ENCODE measurements at regions not wholly inside any gene's neighbourhood (a gene's known extent, or its start where the extent isn't known, plus 50 kb on each side); places are given as distances from the start of the nearest gene placed in this dataset.
"Not testable (repeated sequence)": the region's sequence is repeated elsewhere in the genome, so short reads cannot be mapped to it uniquely, and the experiment has no call there.

DNA sequence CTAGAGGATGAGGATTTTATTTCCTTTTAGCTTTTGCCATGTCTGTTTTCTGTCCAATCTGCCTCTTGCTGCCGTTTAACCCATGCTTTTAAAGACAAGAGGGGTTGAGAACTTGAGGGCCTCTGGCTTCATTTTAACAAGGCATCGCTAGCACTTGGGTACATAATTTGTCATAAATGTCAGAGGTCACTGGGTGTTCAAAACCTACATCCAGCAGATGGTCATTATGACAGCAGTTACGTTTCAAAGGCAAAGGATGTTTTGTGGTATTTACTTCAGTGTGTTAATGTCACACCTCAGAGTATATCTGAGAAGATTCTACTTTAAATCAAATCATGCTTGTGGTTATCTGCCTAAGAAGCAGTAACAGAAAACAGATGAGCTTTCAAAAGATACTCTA lies 918.3 kb downstream of the NR2F1-AS1 start:
- H3K4me1 ChIP-seq (ENCODE audit: control insufficient read depth, extremely low read depth, insufficient read depth, low read length): no peaks in the 10 kb centered on the region
- no peaks in the 10 kb centered on the region for H3K9me3 ChIP-seq (replicated peaks; ENCODE audit: control insufficient read depth, insufficient read depth, low read length)
- CTCF ChIA-PET: no interaction called here
- no peak overlapping the region for H3K9ac ChIP-seq (replicated peaks; ENCODE audit: extremely low read depth, insufficient read depth, low read length)
- no peak for FAIRE-seq
- DNase-seq (ENCODE audit: low read depth, low spot score): no peak
- no peaks in the 10 kb centered on the region for H3K79me2 ChIP-seq (ENCODE audit: control insufficient read depth, insufficient read depth, low read length)
- no peak overlapping the region for H3K4me2 ChIP-seq (ENCODE audit: insufficient read depth, low read length)
- dilution Hi-C loops (cut with MboI; ENCODE audit: extremely low pct_ligation_motif_present, low sequenced_read_pairs): no loop called here
- POLR2A ChIA-PET: no interaction called here
- H3K4me3 ChIP-seq (replicated peaks in 1 of 3; ENCODE audit: insufficient read depth in 1 of 3, low read depth in 1 of 3, low read length in 3 of 3): no peak overlapping the region
- peaks cover 2% of the 10 kb centered on the region for H3K9me1 ChIP-seq (replicated peaks; ENCODE audit: control insufficient read depth, extremely low read depth, insufficient read depth, low read length)
- H4K20me1 ChIP-seq (replicated peaks; ENCODE audit: control insufficient read depth, extremely low read depth, insufficient read depth, low read length): no peaks in the 10 kb centered on the region
- H3K27me3 ChIP-seq (ENCODE audit: control insufficient read depth in 2 of 2, insufficient read depth in 2 of 2, low read length in 2 of 2): no peaks in the 10 kb centered on the region
- intact Hi-C loops (cut with micrococcal nuclease): no loop called here
- TF ChIP-seq GATA2 (IDR thresholded peaks at IDR 0.05; ENCODE audit: insufficient read depth, insufficient read length, low read depth, low read length) (no peak), JUN (IDR thresholded peaks at IDR 0.05; ENCODE audit: borderline replicate concordance, insufficient read depth, insufficient read length, low read depth) (no peak), POLR2AphosphoS5 (IDR thresholded peaks at IDR 0.05; ENCODE audit: insufficient read depth, low read depth, low read length) (no peak), MYC (IDR thresholded peaks at IDR 0.05; ENCODE audit: low read depth, low read length) (no peak), POLR2A (IDR thresholded peaks at IDR 0.05; ENCODE audit: low read depth, low read length) (no peak), EZH2 (IDR thresholded peaks at IDR 0.05; ENCODE audit: borderline replicate concordance, low read depth, low read length, severe bottlenecking) (no peak)
- H2AFZ ChIP-seq (ENCODE audit: low read depth, low read length): no peak overlapping the region
- H3K36me3 ChIP-seq (ENCODE audit: control insufficient read depth in 2 of 2, extremely low read depth in 1 of 2, insufficient read depth in 2 of 2, low read length in 2 of 2): no peaks in the 10 kb centered on the region
- H3K27ac ChIP-seq (ENCODE audit: insufficient read depth, low read depth, low read length): no peak overlapping the region
- no TSS peak for BruUV-seq (replicated peaks)

DNA sequence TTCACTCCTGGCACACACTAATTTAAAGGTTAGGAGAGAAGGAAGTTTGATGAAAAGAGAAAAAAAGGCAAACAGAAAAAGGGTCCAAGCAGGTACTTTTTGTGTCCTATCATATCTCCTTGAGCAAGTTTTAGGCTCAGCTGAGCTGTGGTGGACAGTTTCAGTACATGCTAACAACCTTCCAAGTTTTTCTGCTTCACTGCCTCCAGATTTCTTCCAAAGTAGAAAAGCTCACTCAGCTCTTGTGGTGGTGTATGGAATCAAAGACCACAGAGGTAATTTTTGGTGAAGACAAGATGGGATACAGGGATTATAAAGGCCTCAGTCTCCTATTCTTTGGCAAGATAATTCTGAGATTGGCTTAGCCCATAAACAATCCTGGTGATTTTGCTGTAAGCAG lies 921.8 kb downstream of the NR2F1-AS1 start:
- FAIRE-seq (no peak), DNase-seq (ENCODE audit: low read depth, low spot score) (no peak)
- POLR2A ChIA-PET: no interaction called here
- H3K4me3 ChIP-seq (replicated peaks in 1 of 3; ENCODE audit: insufficient read depth in 1 of 3, low read depth in 1 of 3, low read length in 3 of 3): no peak overlapping the region
- dilution Hi-C loops (cut with MboI; ENCODE audit: extremely low pct_ligation_motif_present, low sequenced_read_pairs) (no loop called here), intact Hi-C loops (cut with micrococcal nuclease) (no loop called here)
- peaks cover 2% of the 10 kb centered on the region for H3K9me1 ChIP-seq (replicated peaks; ENCODE audit: control insufficient read depth, extremely low read depth, insufficient read depth, low read length)
- no peak overlapping the region for H3K9ac ChIP-seq (replicated peaks; ENCODE audit: extremely low read depth, insufficient read depth, low read length)
- no peak overlapping the region for H3K4me2 ChIP-seq (ENCODE audit: insufficient read depth, low read length)
- TF ChIP-seq POLR2A (IDR thresholded peaks at IDR 0.05; ENCODE audit: low read depth, low read length) (no peak), POLR2AphosphoS5 (IDR thresholded peaks at IDR 0.05; ENCODE audit: insufficient read depth, low read depth, low read length) (no peak), MYC (IDR thresholded peaks at IDR 0.05; ENCODE audit: low read depth, low read length) (no peak), GATA2 (IDR thresholded peaks at IDR 0.05; ENCODE audit: insufficient read depth, insufficient read length, low read depth, low read length) (no peak), FOS (IDR thresholded peaks at IDR 0.05; ENCODE audit: borderline replicate concordance, insufficient read depth, low read length) (no peak), EZH2 (IDR thresholded peaks at IDR 0.05; ENCODE audit: borderline replicate concordance, low read depth, low read length, severe bottlenecking) (no peak), JUN (IDR thresholded peaks at IDR 0.05; ENCODE audit: borderline replicate concordance, insufficient read depth, insufficient read length, low read depth) (no peak)
- TF ChIP-seq, protein P1, sequence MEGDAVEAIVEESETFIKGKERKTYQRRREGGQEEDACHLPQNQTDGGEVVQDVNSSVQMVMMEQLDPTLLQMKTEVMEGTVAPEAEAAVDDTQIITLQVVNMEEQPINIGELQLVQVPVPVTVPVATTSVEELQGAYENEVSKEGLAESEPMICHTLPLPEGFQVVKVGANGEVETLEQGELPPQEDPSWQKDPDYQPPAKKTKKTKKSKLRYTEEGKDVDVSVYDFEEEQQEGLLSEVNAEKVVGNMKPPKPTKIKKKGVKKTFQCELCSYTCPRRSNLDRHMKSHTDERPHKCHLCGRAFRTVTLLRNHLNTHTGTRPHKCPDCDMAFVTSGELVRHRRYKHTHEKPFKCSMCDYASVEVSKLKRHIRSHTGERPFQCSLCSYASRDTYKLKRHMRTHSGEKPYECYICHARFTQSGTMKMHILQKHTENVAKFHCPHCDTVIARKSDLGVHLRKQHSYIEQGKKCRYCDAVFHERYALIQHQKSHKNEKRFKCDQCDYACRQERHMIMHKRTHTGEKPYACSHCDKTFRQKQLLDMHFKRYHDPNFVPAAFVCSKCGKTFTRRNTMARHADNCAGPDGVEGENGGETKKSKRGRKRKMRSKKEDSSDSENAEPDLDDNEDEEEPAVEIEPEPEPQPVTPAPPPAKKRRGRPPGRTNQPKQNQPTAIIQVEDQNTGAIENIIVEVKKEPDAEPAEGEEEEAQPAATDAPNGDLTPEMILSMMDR (IDR thresholded peaks at IDR 0.05; ENCODE audit: extremely low read depth in 1 of 2, insufficient read depth in 1 of 2, low read depth in 1 of 2, low read length in 2 of 2): no peak
- TF ChIP-seq, protein P2, sequence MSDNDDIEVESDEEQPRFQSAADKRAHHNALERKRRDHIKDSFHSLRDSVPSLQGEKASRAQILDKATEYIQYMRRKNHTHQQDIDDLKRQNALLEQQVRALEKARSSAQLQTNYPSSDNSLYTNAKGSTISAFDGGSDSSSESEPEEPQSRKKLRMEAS (IDR thresholded peaks at IDR 0.05; ENCODE audit: insufficient read depth, insufficient read length): no peak
- H3K4me1 ChIP-seq (ENCODE audit: control insufficient read depth, extremely low read depth, insufficient read depth, low read length): no peaks in the 10 kb centered on the region
- CTCF ChIA-PET: no interaction called here
- no peaks in the 10 kb centered on the region for H4K20me1 ChIP-seq (replicated peaks; ENCODE audit: control insufficient read depth, extremely low read depth, insufficient read depth, low read length)
- no peaks in the 10 kb centered on the region for H3K27me3 ChIP-seq (ENCODE audit: control insufficient read depth in 2 of 2, insufficient read depth in 2 of 2, low read length in 2 of 2)
- H3K9me3 ChIP-seq (replicated peaks; ENCODE audit: control insufficient read depth, insufficient read depth, low read length): no peaks in the 10 kb centered on the region
- no TSS peak for BruUV-seq (replicated peaks)
- H3K27ac ChIP-seq (ENCODE audit: insufficient read depth, low read depth, low read length): no peak overlapping the region
- H2AFZ ChIP-seq (ENCODE audit: low read depth, low read length): no peak overlapping the region
- no peaks in the 10 kb centered on the region for H3K36me3 ChIP-seq (ENCODE audit: control insufficient read depth in 2 of 2, extremely low read depth in 1 of 2, insufficient read depth in 2 of 2, low read length in 2 of 2)
- H3K79me2 ChIP-seq (ENCODE audit: control insufficient read depth, insufficient read depth, low read length): no peaks in the 10 kb centered on the region

DNA sequence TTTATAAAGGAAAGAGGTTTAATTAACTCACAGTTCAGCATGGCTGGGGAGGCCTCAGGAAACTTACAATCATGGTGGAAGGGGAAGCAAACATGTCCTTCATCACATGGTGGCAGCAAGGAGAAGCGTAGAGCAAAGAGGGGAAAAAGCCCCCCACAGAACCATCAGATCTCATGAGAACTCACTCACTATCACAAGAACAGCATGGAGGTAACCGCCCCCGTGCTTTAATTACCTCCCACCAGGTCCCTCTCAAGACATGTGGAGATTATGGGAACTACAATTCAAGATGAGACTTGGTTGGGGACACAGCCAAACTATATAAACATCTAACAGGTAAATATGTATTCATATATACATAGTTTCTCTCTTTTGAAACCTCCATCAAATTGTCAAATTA lies 926.4 kb downstream of the NR2F1-AS1 start:
- H3K4me3 ChIP-seq (replicated peaks in 1 of 3; ENCODE audit: insufficient read depth in 1 of 3, low read depth in 1 of 3, low read length in 3 of 3); BruUV-seq (replicated peaks); H3K4me2 ChIP-seq (ENCODE audit: insufficient read depth, low read length); H2AFZ ChIP-seq (ENCODE audit: low read depth, low read length); CTCF ChIA-PET; intact Hi-C loops (cut with micrococcal nuclease); H3K9me3 ChIP-seq (replicated peaks; ENCODE audit: control insufficient read depth, insufficient read depth, low read length); POLR2A ChIA-PET; H3K79me2 ChIP-seq (ENCODE audit: control insufficient read depth, insufficient read depth, low read length); H3K4me1 ChIP-seq (ENCODE audit: control insufficient read depth, extremely low read depth, insufficient read depth, low read length); H3K27ac ChIP-seq (ENCODE audit: insufficient read depth, low read depth, low read length); FAIRE-seq; H3K36me3 ChIP-seq (ENCODE audit: control insufficient read depth in 2 of 2, extremely low read depth in 1 of 2, insufficient read depth in 2 of 2, low read length in 2 of 2); H3K27me3 ChIP-seq (ENCODE audit: control insufficient read depth in 2 of 2, insufficient read depth in 2 of 2, low read length in 2 of 2); dilution Hi-C loops (cut with MboI; ENCODE audit: extremely low pct_ligation_motif_present, low sequenced_read_pairs); H3K9me1 ChIP-seq (replicated peaks; ENCODE audit: control insufficient read depth, extremely low read depth, insufficient read depth, low read length); H4K20me1 ChIP-seq (replicated peaks; ENCODE audit: control insufficient read depth, extremely low read depth, insufficient read depth, low read length); DNase-seq (ENCODE audit: low read depth, low spot score); H3K9ac ChIP-seq (replicated peaks; ENCODE audit: extremely low read depth, insufficient read depth, low read length): not testable (repeated sequence)

Measured in endothelial cell of umbilical vein (primary cell).